ENCODE measurements at regions not wholly inside any gene's neighbourhood (a gene's known extent, or its start where the extent isn't known, plus 50 kb on each side); places are given as distances from the start of the nearest gene placed in this dataset.

- 0% methylated on average over 1 of the region's 1 CpG for WGBS (ENCODE audit: low lambda C conversion rate)
- H3K79me2 ChIP-seq (ENCODE audit: insufficient read depth, low read length) = no peaks in the 10 kb centered on the region
- H3K4me1 ChIP-seq (ENCODE audit: insufficient read depth, low read length) = no peaks in the 10 kb centered on the region
- ChIA-PET CTCF (ENCODE audit: low intra/inter-chr PET ratio, low total read pairs) (no interaction called here), POLR2A (no interaction called here)
- no peaks in the 10 kb centered on the region for H4K20me1 ChIP-seq (ENCODE audit: insufficient read depth, low read length)
- intact Hi-C loops (cut with micrococcal nuclease; ENCODE audit: unreplicated experiment) (no loop called here), in situ Hi-C loops (cut with HindIII; ENCODE audit: extremely low pct_ligation_motif_present, low pct_unique_long_range_greater_than_20kb) (no loop called here)
- no peaks in the 10 kb centered on the region for H3K9me3 ChIP-seq (ENCODE audit: low read length)
- BruUV-seq (replicated peaks) = no TSS peak
- ATAC-seq (no peak), FAIRE-seq (no peak), DNase-seq (ENCODE audit: low spot score) (no peak)
- no peak overlapping the region for H3K4me2 ChIP-seq (ENCODE audit: low read depth, low read length)
- H3K4me3 ChIP-seq (replicated peaks in 1 of 3; ENCODE audit: insufficient read depth in 1 of 3, low read depth in 2 of 3, low read length in 3 of 3) = no peak overlapping the region
- TF ChIP-seq RFX3 (CRISPR knock-in tag; IDR thresholded peaks at IDR 0.05) (no peak), ZNF883 (CRISPR knock-in tag; IDR thresholded peaks at IDR 0.05; ENCODE audit: not compliant biosample characterization) (no peak), ZNF296 (CRISPR knock-in tag; conservative IDR thresholded peaks at IDR 0.05) (no peak), ZIK1 (CRISPR knock-in tag; IDR thresholded peaks at IDR 0.05; ENCODE audit: borderline replicate concordance, low read depth) (no peak), ARID4A (CRISPR knock-in tag; IDR thresholded peaks at IDR 0.05; ENCODE audit: borderline replicate concordance) (no peak), RCOR2 (CRISPR knock-in tag; IDR thresholded peaks at IDR 0.05) (no peak), RXRA (CRISPR knock-in tag; IDR thresholded peaks at IDR 0.05) (no peak)
- no peaks in the 10 kb centered on the region for H3K36me3 ChIP-seq (replicated peaks in 1 of 2; ENCODE audit: control insufficient read depth in 1 of 2, insufficient read depth in 2 of 2, low read length in 2 of 2)
- no peaks in the 10 kb centered on the region for H3K27me3 ChIP-seq (ENCODE audit: control insufficient read depth in 1 of 2, insufficient read depth in 2 of 2, low read length in 2 of 2)
- no peak overlapping the region for H2AFZ ChIP-seq (ENCODE audit: low read length)
- no peak overlapping the region for H3K9ac ChIP-seq (ENCODE audit: insufficient read depth, low read depth, low read length)
- H3K27ac ChIP-seq (ENCODE audit: extremely low read length, insufficient read depth, low read length) = no peak overlapping the region
These were observed 99.6 kb upstream of the INTU start for GRCh38 chr4:127533028-127533700.
